T1000 (cell line): ENCODE measurements at regions not wholly inside any gene's neighbourhood (a gene's known extent, or its start where the extent isn't known, plus 50 kb on each side); places are given as distances from the start of the nearest gene placed in this dataset.

Experiments used
- DNase-seq: peaks from one replicate; lab custom pipeline; 2025; ENCODE audit warnings: mixed read lengths; lab: John Stamatoyannopoulos, UW

GRCh38 chr2:19456705-19457309, 98.4 kb upstream of the OSR1 start:
- DNase-seq = no peak

DNA sequence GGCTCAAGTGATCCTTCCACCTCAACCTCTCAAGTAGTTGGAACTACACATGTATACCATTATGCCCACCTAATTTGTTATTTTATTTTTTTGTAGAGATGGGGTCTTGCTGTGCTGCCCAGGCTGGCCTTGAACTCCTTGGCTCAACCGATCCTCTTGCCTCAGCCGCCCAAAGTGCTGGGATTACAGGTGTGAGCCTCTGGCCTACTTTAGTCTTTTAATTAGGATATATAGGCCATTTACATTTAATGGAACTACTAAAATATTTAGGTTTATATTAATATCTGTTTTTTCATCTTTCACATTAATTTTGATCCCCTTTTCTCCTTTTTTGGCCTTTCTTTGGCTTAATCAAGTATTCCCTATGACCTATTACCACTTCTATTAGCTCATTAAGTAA, 95.7 kb upstream of the OSR1 start:
- no peak for DNase-seq

DNA sequence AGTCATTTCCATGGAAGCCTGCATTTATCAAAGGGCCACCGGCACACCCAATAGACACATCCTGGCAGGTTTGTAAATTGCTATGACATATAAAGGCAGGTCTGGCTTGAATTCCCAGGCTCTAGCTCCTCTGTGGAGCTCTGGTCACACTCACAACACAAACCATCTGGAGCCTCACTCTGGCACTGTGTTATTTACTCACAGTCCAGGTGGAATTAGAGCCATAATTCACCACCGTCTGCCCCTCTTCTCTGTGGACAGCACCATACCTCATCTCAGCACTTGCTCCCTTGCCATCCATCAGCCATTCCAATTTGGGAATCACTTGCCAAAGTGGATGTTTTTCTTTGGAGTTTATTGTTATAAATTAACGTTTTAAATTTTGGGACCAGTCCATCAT, 84.3 kb upstream of the OSR1 start:
- no peak for DNase-seq

DNA sequence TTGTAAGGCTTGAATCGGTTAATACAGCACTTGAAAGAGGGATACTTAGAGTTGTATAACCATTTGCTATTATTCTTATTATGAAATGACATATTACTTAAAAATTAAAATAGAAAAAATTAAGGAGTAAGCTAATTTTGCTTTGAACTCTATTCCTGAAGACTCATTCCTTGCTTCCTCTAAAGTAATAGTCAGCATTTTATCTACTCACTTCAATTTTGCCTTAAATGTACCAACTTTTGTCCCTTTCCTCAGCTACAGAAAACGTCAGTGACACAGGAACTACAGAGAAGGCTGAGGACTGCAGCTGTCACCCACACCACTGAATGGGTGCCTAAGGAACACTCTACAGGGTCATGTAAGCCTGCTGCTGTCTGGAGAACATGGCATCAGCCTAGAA, 80.7 kb upstream of the OSR1 start:
- DNase-seq = no peak

- no peak for DNase-seq
These were observed 77.4 kb upstream of the OSR1 start for GRCh38 chr2:19435815-19436214.

- no peak for DNase-seq
These were observed 76.0 kb upstream of the OSR1 start for GRCh38 chr2:19434413-19434812.

GRCh38 chr2:19426941-19427340, 68.5 kb upstream of the OSR1 start:
- no peak for DNase-seq

GRCh38 chr2:19426144-19426543, 67.7 kb upstream of the OSR1 start:
- no peak for DNase-seq

GRCh38 chr2:19425419-19425818, 67.0 kb upstream of the OSR1 start:
- DNase-seq = no peak

DNA sequence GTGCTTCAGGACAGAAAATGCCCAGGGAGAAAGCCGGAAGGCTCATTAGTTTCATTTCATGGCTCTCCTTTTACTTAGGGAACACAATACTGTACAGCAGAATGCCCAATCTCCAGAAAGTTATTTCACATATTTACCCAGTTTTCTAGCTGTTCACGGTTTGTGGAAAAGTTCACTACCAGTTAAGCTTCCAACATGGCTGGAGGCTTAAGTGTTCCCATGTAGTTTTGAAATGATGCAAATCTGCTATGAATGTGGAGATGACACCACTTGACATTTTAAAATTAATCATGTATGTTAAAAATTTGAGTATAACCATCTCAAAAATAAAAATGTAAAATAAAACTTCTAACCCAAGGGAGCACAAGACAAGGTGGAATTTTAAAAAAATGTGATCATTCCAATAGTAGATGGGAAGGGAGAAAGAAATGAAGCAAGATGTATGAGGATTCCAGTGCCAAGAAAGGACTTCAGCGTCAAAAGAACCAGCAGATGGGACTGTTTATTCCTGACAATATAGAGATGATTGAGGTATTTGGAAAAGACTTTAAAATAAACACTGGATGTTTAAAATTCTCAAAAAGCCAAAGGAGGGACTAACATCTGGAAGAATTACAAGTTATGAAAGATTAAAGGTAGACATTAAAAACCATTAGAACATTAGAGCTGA, 60.9 kb upstream of the OSR1 start:
- DNase-seq = no peak

DNA sequence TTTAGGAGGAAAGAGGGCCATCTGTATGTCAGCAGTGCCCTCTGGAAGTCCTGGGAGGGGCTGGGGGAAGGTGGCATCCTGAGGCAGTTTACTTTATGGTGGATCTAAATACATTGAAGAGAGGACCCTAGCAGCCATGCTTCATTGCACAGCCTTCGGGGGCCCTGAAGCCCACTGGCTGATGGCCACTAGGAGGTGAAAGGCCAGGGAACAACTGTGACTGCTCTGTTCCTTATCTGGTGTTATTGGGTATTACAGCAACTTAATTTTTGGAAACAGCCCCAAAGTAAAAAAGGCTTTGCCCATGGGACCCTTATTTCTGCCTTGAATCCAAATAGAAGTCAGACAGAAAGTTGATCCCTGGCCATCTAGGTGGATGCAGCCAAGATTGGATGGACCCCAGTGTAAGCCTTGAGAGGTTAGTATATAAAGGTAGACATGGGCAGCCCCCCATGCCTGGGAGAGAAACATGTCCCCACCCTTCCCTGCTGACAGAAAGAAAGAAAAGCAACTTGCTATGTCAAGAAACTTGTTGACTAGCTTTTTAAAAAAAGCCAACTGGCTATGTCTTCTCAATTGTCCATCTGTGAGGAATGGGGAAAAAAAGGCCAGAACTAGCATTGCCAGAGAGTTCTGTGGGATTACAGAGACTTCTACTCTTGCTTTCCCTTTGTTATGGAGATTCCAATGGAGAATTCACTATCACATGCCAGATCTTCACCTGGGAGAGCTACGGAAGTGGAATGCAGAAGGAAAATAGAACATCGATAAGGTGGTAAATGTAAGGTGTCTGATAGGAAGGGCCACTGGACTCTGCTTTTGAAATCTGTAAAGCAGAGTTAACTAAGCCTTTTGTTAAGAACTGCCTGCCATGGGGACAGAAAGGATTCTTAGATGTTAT, 58.6 kb upstream of the OSR1 start:
- DNase-seq = no peak

DNA sequence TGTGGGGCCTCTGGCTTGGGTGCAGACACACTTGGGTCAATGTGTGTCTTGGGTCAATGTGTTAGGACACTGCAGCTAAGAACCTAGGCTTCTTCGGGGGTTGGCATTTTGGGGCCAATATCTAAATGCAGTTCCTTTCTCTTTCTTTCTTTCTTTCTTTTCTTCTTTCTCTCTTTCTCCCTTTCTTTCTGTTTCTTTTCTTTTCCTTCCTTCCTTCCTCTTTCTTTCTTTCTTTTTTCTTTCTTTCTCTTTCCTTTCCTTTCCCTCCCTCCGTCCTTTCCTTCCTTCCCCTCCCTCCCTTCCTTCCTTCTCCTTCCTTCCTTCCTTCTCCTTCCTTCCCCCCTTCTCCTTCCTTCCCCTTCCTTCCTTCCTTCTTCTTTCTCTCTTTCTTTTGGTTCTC, 57.7 kb upstream of the OSR1 start:
- DNase-seq = no peak

- no peak for DNase-seq
These were observed 50.6 kb upstream of the OSR1 start for GRCh38 chr2:19409046-19409445.

DNA sequence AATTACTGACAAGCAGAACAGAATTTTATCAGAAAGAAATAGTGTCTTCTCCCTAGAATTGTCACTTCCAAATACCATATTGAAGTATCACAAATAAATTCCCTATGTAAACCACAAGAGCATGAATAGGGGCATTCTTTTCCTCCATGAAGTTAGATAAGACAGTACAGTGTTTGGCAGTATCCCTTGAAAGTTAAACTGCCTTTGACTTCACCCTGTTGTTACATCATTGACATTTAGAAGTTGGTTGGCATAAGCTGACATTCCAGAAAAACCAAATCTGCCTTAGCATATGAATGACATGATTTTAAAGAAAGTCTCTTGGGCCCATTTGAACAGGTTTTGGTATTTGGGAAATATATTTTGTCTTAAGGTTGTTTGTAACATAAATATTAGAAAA, 50.2 kb upstream of the OSR1 start:
- no peak for DNase-seq
